A549 (cell line): ENCODE measurements at regions not wholly inside any gene's neighbourhood (a gene's known extent, or its start where the extent isn't known, plus 50 kb on each side); places are given as distances from the start of the nearest gene placed in this dataset.

Experiments
- EP300 ChIP-seq, 2 experiments: fragments of >200 bp; sonication (Bioruptor Twin); formaldehyde crosslinking; IDR thresholded peaks; 2 replicates in 1 of 2; 3 replicates in 1 of 2; pipeline ENCODE4 v1.6.1; 2016 to 2017
- ESRRA ChIP-seq: fragments of 150-350 bp; IDR thresholded peaks from 2 replicates; pipeline ENCODE4 v1.6.1; 2014; ENCODE audit warnings: mild to moderate bottlenecking, low read length, borderline replicate concordance
- MAZ ChIP-seq: fragments of 150-350 bp; IDR thresholded peaks from 2 replicates; pipeline ENCODE4 v1.6.1; 2014; ENCODE audit warnings: antibody characterized with exemption, low read depth, low read length, borderline replicate concordance
- POLR2A ChIP-seq: IDR thresholded peaks from 2 replicates; pipeline ENCODE4 v1.6.1; 2012; ENCODE audit warnings: mild to moderate bottlenecking, low read length
- POLR2AphosphoS2 ChIP-seq: conservative IDR thresholded peaks from 2 replicates; pipeline ENCODE4 v1.6.1; 2012; ENCODE audit warnings: low read length, improper control_type of control experiment, inconsistent platforms
- RFX5 ChIP-seq: fragments of 450-650 bp; IDR thresholded peaks from 2 replicates; pipeline ENCODE4 v1.7.1; 2014; ENCODE audit warnings: antibody characterized with exemption, mild to moderate bottlenecking, moderate library complexity
- SREBF2 ChIP-seq: fragments of 450-650 bp; IDR thresholded peaks from 2 replicates; pipeline ENCODE4 v1.6.1; 2014; ENCODE audit warnings: mild to moderate bottlenecking, moderate library complexity
- TF ChIP-seq, protein P1 (sequence below): fragments of >200 bp; sonication (Bioruptor Twin); formaldehyde crosslinking; IDR thresholded peaks from 3 replicates; pipeline ENCODE4 v1.5.1; 2016
- TF ChIP-seq, protein P2 (sequence below): fragments of 250-450 bp; sonication (Bioruptor Pico); IDR thresholded peaks from 2 replicates; pipeline ENCODE4 v1.5.0; 2021; ENCODE audit warnings: mild to moderate bottlenecking, moderate library complexity, borderline replicate concordance
- TF ChIP-seq, protein P3 (sequence below): IDR thresholded peaks from 2 replicates; pipeline ENCODE4 v1.6.1; 2012
- TF ChIP-seq, protein P4 (sequence below): fragments of 450-650 bp; IDR thresholded peaks from 2 replicates; pipeline ENCODE4 v1.6.1; 2014; ENCODE audit warnings: antibody characterized with exemption
- TF ChIP-seq, protein P5 (sequence below): fragments of 200-600 bp; sonication (generic); IDR thresholded peaks from 2 replicates; pipeline ENCODE4 v1.6.1; 2016; ENCODE audit warnings: antibody characterized with exemption, mild to moderate bottlenecking, moderate library complexity

DNA sequence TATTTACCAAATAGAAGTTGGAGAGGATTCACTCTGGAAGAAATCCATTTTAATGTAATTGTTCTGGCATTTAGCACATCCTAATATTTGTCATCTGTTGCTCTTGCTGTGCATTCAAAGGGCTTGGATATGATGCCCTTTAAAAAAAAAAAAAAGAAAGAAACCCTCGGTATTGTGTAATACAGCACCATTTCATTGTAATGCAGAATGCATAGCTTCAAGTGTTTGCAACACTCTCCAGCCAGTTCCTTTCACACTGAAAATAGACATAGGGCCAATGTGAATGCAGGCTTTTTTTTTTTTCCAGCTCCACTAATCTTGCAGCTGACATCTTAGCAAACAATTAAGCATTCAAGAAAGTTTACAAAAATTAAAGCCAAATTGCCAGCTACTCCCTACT is 197.4 kb upstream of the POU3F2 start:
- TF ChIP-seq, protein P1, sequence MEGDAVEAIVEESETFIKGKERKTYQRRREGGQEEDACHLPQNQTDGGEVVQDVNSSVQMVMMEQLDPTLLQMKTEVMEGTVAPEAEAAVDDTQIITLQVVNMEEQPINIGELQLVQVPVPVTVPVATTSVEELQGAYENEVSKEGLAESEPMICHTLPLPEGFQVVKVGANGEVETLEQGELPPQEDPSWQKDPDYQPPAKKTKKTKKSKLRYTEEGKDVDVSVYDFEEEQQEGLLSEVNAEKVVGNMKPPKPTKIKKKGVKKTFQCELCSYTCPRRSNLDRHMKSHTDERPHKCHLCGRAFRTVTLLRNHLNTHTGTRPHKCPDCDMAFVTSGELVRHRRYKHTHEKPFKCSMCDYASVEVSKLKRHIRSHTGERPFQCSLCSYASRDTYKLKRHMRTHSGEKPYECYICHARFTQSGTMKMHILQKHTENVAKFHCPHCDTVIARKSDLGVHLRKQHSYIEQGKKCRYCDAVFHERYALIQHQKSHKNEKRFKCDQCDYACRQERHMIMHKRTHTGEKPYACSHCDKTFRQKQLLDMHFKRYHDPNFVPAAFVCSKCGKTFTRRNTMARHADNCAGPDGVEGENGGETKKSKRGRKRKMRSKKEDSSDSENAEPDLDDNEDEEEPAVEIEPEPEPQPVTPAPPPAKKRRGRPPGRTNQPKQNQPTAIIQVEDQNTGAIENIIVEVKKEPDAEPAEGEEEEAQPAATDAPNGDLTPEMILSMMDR = no peak
- TF ChIP-seq POLR2A (no peak), POLR2AphosphoS2 (no peak), SREBF2 (no peak), EP300 (IDR thresholded peaks at IDR 0.05) (no peak), RFX5 (no peak), MAZ (no peak), ESRRA (no peak)
- TF ChIP-seq, protein P2, sequence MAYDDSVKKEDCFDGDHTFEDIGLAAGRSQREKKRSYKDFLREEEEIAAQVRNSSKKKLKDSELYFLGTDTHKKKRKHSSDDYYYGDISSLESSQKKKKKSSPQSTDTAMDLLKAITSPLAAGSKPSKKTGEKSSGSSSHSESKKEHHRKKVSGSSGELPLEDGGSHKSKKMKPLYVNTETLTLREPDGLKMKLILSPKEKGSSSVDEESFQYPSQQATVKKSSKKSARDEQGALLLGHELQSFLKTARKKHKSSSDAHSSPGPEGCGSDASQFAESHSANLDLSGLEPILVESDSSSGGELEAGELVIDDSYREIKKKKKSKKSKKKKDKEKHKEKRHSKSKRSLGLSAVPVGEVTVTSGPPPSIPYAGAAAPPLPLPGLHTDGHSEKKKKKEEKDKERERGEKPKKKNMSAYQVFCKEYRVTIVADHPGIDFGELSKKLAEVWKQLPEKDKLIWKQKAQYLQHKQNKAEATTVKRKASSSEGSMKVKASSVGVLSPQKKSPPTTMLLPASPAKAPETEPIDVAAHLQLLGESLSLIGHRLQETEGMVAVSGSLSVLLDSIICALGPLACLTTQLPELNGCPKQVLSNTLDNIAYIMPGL (CRISPR knock-in tag) = no peak
- TF ChIP-seq, protein P3, sequence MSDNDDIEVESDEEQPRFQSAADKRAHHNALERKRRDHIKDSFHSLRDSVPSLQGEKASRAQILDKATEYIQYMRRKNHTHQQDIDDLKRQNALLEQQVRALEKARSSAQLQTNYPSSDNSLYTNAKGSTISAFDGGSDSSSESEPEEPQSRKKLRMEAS = no peak
- TF ChIP-seq, protein P4, sequence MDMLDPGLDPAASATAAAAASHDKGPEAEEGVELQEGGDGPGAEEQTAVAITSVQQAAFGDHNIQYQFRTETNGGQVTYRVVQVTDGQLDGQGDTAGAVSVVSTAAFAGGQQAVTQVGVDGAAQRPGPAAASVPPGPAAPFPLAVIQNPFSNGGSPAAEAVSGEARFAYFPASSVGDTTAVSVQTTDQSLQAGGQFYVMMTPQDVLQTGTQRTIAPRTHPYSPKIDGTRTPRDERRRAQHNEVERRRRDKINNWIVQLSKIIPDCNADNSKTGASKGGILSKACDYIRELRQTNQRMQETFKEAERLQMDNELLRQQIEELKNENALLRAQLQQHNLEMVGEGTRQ = no peak
- TF ChIP-seq, protein P5, sequence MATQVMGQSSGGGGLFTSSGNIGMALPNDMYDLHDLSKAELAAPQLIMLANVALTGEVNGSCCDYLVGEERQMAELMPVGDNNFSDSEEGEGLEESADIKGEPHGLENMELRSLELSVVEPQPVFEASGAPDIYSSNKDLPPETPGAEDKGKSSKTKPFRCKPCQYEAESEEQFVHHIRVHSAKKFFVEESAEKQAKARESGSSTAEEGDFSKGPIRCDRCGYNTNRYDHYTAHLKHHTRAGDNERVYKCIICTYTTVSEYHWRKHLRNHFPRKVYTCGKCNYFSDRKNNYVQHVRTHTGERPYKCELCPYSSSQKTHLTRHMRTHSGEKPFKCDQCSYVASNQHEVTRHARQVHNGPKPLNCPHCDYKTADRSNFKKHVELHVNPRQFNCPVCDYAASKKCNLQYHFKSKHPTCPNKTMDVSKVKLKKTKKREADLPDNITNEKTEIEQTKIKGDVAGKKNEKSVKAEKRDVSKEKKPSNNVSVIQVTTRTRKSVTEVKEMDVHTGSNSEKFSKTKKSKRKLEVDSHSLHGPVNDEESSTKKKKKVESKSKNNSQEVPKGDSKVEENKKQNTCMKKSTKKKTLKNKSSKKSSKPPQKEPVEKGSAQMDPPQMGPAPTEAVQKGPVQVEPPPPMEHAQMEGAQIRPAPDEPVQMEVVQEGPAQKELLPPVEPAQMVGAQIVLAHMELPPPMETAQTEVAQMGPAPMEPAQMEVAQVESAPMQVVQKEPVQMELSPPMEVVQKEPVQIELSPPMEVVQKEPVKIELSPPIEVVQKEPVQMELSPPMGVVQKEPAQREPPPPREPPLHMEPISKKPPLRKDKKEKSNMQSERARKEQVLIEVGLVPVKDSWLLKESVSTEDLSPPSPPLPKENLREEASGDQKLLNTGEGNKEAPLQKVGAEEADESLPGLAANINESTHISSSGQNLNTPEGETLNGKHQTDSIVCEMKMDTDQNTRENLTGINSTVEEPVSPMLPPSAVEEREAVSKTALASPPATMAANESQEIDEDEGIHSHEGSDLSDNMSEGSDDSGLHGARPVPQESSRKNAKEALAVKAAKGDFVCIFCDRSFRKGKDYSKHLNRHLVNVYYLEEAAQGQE = no peak
